NK-92 treated with Interleukin-12 subunit alpha and Interleukin-12 subunit beta, amount 100 ng/mL, for 24 hours (cell line): ENCODE measurements at regions not wholly inside any gene's neighbourhood (a gene's known extent, or its start where the extent isn't known, plus 50 kb on each side); places are given as distances from the start of the nearest gene placed in this dataset.
"Not testable (repeated sequence)": the region's sequence is repeated elsewhere in the genome, so short reads cannot be mapped to it uniquely, and the experiment has no call there.

Experiments used
- DNase-seq: peaks from one replicate; lab custom pipeline; 2025; lab: John Stamatoyannopoulos, UW

DNA sequence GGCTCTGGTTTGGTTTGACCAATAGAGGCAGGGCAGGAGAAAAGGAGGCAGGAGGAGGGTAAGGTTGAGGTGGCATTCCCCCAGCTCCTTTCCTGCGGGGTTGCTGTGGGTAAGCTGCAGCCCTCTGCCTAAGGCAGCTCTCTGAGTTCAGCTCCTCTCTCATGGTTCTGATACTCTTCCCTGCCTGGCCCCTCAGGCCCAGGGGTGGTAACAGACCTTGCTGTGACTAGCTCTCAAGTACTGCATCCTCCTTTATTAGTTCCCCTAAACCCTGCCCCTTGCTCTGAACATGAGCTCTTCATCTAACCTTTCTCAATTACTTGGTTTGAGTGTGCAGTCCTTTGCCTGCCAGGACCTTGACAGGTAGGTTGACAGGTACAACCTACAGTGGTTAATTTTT is 205.5 kb downstream of the SLC4A3 start:
- no peak for DNase-seq

- DNase-seq: no peak
These were observed 208.1 kb downstream of the SLC4A3 start for GRCh38 chr2:219835493-219835892.

DNA sequence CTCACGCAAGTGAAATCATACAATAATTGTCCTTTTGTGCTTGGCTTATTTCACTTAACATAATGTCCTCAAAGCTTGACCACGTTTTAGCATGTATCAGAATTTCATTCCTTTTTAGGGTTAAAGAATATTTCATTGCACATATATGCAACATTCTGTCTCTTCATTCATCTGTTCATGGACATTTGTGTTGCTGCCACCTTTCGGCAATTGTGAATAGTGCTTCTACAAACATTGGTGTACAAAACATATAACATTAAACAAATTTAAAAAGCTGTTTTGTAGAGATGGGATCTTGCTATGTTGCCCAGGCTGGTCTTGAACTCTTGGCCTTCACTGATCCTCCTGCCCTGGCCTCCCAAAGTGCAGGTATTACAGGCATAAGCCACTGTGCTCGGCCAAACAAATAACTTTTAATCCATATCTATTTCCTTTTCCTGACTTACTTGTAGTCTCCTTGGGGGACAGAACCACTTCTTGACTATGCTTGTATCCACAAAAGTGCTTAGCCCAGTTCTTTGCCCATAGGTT is 209.3 kb downstream of the SLC4A3 start:
- DNase-seq: no peak

DNA sequence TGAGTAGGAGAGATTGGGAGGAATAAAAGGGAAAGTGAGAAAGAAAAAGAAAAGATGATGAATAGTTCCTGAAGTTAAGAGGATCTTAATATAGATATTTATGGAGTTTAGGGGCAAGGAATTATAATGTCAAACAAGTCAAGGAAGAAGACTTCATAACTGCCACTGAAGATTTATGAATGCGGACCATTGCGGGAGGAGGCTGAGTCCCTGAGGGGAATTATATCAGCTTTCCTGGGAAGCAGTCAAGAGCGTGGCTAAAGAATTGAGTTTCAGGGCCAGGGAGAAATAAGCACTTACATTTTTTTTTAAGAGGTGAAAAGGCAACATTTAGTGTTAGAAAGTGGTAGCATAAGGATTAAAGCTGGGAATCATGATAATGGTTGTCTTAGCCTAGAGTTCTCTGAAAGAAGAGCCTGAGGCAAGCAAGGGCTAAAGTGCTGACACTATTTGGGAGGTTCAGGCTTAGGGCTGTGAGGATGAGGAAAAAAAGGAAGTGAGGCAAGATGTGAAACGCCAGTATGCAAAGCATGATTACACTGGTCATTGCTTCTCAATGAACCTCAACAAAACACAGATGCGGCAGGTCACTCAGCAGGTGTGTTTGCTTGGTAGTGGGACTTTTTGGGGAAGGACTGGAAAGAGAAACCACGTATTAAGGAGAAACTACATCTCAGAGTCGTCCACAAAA is 217.1 kb downstream of the SLC4A3 start:
- DNase-seq: no peak

- DNase-seq: no peak
These were observed 221.5 kb downstream of the SLC4A3 start for GRCh38 chr2:219848882-219849281.

- DNase-seq: no peak
These were observed 223.7 kb downstream of the SLC4A3 start for GRCh38 chr2:219851169-219851568.

DNA sequence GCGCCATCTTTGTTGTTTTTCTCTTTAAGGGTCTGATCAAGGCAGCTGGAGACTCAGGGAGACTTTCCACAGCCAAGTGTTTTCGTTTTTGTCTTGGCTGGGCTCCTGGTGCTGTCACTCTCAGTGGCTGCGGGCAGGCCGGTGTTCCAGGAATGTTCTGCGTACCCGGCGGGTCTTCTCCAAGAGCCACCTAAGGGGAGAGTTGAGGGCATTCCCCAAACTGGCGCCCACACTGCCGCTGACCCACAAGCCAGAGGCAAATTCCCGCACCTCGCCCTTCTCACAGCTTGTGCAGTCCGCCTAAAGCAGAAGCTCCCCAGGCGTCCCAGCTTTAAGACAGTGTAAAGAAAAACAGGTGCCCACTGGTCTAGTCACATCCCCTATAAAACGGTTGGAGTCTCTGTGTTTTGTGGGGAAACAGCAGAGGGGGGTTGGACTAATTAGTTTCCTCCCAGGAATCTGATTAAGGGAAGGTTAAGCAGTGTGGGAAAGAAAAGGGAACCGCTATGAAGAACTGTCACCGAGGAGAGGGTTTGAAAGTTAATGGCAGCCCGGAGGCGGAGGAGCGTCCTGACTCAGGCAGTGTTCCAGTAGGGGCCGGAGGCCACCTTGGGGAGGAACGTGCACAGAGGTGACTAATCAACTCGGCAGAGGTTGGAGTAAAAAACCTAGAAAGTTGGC is 224.5 kb downstream of the SLC4A3 start:
- DNase-seq: no peak

DNA sequence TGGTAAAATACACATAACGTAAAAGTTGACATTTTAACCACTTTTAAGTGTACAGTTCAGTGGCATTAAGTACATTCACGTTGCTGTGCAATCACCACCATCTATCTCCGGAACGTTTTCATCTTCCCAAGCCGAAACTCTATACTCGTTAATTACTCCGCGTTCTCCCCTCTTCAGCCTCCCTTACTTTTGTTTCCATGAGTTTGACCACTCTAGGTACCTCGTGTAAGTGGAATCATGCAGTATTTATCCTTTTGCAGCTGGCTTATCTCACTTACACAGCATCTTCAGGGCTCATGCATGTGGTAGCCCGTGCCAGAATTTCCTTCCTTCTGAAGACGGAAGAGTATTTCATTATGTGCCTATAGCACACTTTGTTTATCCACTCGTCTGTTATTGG is 225.2 kb downstream of the SLC4A3 start:
- DNase-seq: no peak

GRCh38 chr2:219856602-219857001 is 229.2 kb downstream of the SLC4A3 start:
- DNase-seq: no peak

DNA sequence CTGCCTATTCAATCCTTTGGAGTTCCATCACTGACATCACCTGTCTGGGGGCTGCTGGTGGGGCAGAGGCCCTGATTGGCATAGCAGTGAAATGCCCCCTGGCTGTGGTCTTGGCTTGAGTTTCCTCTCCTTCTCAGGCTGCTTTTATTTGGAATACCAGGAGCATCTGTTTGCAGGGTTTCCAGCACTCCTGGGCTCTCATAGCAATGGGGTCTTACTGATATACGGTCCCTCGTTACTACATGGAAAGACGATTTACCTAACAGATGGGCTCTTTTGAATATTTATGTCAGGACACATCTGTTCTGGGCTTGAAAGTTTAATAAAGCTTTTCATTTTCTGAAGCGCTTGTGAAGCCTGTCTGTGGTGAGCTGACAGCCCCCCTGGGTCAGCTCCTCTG is 230.3 kb downstream of the SLC4A3 start:
- DNase-seq: no peak

DNA sequence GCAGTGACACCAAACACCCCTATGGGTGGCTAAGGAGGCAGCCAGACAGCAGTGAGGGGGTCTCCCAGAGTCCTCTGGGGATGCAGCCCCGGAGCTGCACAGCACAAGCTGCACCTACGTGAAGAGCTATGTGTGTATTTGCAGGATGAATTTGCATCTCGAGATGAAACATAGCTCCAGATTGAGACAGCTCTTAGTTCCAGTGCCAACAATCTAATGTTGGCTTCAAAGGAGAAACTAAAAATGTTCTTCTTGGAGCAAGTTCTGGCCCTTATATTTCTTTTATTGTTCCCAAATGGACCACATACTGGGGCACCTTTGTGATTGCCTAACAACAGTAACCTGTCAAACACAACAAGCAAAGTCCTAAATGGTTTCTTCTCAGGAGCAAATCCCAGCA is 233.9 kb downstream of the SLC4A3 start:
- no peak for DNase-seq

- no peak for DNase-seq
These were observed 236.7 kb downstream of the SLC4A3 start for GRCh38 chr2:219864154-219864553.

DNA sequence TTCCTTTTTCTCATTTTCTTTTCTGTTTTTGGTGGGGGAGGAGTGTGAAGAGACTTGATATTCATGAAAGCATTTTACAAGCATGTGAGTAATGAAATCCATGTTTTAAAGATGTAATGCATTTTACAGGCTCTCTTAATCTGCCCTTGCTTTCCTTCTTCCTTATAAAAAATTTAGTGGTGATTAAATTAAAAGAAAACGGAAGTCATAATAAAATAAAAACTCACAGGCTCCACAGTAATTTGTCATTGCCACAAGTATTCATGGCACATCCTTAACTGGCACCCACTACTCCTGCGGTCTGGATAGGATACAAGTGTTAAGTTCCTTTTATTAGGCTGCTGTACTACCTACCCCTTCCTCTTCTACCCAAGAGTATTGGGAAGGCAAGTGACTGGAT is 241.2 kb downstream of the SLC4A3 start:
- no peak for DNase-seq

- no peak for DNase-seq
These were observed 242.6 kb downstream of the SLC4A3 start for GRCh38 chr2:219870041-219870440.

DNA sequence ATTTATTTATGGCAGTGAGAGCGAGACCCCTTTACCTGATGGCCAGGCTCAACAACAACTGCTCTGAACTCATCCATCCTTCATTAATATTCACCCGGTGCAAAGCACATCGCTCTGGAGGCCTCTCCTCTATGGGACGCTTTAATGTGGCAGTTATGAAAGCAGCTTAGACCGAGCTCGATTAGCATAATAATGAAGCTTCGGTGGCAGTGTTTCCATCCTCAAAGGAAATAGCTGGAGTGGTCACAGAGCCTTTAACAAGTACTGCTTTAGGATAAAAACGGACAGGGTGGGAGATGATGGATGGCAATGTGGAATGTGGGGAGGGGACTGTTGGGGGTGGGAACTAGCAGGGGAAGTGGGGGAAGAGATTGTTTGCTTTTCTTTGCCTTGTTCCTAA is 243.9 kb downstream of the SLC4A3 start:
- DNase-seq: no peak

- no peak for DNase-seq
These were observed 247.6 kb downstream of the SLC4A3 start for GRCh38 chr2:219875036-219875435.

GRCh38 chr2:219875986-219876385 is 248.6 kb downstream of the SLC4A3 start:
- not testable (repeated sequence) for DNase-seq

DNA sequence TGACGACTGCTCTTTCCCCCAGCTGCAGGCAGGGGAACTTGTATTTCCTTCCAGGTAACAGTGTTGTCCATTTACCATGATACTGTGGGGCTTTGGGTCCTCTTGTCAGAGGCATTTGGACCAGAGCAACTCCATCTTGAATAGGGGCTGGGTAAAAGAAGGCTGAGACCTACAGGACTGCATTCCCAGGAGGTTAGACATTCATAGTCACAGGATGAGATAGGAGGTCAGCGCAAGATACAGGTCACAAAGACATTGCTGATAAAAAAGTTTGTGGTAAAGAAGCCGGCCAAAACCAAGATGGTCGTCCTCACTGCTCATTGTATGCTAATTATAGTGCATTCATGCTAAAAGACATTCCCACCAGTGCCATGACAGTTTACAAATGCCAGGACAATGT is 249.5 kb downstream of the SLC4A3 start:
- DNase-seq: no peak

- no peak for DNase-seq
These were observed 250.3 kb downstream of the SLC4A3 start for GRCh38 chr2:219877728-219878127.

DNA sequence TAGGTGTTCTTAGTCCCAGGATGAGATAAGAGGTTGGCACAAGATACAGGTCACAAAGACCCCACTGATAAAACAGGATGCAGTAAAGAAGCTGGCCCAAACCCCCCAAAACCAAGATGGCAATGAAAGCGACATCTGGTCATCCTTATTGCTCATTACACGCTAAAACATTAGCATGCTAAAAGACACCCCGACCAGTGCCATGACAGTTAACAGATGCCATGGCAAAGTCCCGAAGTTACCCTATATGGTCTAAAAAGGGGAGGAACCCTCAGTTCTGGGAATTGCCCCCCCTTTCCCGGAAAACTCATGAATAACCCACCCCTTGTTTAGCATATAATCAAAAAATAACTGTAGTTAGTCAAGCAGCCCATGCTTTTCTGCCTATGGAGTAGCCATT is 251.1 kb downstream of the SLC4A3 start:
- no peak for DNase-seq

DNA sequence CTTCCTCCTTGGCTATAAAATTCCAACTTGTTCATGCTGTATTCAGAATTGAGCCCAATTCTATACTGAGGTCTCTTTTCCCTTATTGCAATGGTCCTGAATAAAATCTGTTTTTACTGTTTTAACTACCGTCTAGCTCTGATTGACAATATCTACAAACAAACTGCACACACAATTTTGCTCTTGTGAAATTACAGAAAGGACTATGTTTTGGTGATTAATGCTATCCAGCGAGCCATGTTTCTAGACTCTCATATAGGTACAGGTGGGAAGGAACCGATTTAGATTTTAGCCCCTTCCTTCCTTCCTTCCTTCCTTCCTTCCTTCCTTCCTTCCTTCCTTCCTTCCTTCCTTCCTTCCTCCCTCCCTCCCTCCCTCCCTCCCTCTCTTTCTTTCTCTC is 254.4 kb downstream of the SLC4A3 start:
- no peak for DNase-seq

- no peak for DNase-seq
These were observed 259.2 kb downstream of the SLC4A3 start for GRCh38 chr2:219886615-219887014.

DNA sequence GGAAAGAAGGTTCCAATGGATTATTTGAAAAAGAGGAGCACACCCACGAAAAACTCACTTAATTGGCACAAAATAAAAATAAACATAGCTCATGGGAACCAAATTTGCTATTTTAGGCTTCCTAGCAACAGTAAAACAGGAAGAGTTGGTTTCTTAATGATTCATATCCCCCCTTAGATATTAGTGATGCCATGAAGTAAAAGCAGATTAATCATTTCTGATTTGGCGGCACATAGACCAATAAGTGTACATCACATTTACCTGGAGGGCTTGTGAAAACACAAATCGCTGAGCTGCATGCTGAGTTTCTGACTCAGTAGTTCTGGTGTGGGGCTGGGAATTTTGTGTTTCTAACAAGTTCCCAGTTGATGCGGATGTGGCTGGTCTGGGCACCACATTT is 260.4 kb downstream of the SLC4A3 start:
- no peak for DNase-seq

GRCh38 chr2:219893541-219893940 is 266.1 kb downstream of the SLC4A3 start:
- no peak for DNase-seq
